Osteoblast (primary cell): ENCODE measurements at regions not wholly inside any gene's neighbourhood (a gene's known extent, or its start where the extent isn't known, plus 50 kb on each side); places are given as distances from the start of the nearest gene placed in this dataset.

ENCODE experiments used
- DNase-seq: peaks from one replicate; pipeline ENCODE4 v3.0.0; 2011; ENCODE audit warnings: low spot score, mixed read lengths; ENCODE audit not compliant: insufficient read length; ENCODE audit errors: missing footprints
- H2AFZ ChIP-seq: 2 replicates; pipeline ENCODE4 v1.6.0; 2011; ENCODE audit warnings: mild to moderate bottlenecking, low read length
- H3K27ac ChIP-seq: 2 replicates; pipeline ENCODE4 v1.5.1; 2011; ENCODE audit warnings: mild to moderate bottlenecking, low read depth, low read length, moderate library complexity
- H3K27me3 ChIP-seq: 2 replicates; pipeline ENCODE4 v1.6.0; 2012; ENCODE audit warnings: mild to moderate bottlenecking, control low read depth, inconsistent platforms, low read length, moderate library complexity; ENCODE audit not compliant: insufficient read depth
- H3K36me3 ChIP-seq: 2 replicates; pipeline ENCODE4 v1.5.1; 2011; ENCODE audit warnings: mild to moderate bottlenecking, low read length, control low read depth, moderate library complexity; ENCODE audit not compliant: insufficient read depth
- H3K4me1 ChIP-seq: 2 replicates; pipeline ENCODE4 v1.5.1; 2011; ENCODE audit warnings: mild to moderate bottlenecking, low read length, control low read depth, moderate library complexity; ENCODE audit not compliant: insufficient read depth
- H3K4me2 ChIP-seq: 2 replicates; pipeline ENCODE4 v1.6.0; 2011; ENCODE audit warnings: mild to moderate bottlenecking, low read length; ENCODE audit not compliant: insufficient read depth
- H3K4me3 ChIP-seq: fragments of 200-600 bp; sonication (generic); 3 replicates; pipeline ENCODE4 v1.5.1; 2012; ENCODE audit warnings: mild to moderate bottlenecking, low read length, inconsistent platforms; ENCODE audit not compliant: insufficient read depth
- H3K79me2 ChIP-seq: 2 replicates; pipeline ENCODE4 v1.6.0; 2012; ENCODE audit warnings: mild to moderate bottlenecking, low read length, control low read depth, inconsistent platforms; ENCODE audit not compliant: insufficient read depth
- H3K9me3 ChIP-seq: 2 replicates; pipeline ENCODE4 v1.5.1; 2011; ENCODE audit warnings: low read depth, low read length, control low read depth
- H4K20me1 ChIP-seq: 2 replicates; pipeline ENCODE4 v1.6.0; 2012; ENCODE audit warnings: mild to moderate bottlenecking, low read length, control low read depth; ENCODE audit not compliant: insufficient read depth
- CTCF ChIP-seq: IDR thresholded peaks from 2 replicates; pipeline ENCODE4 v1.5.1; 2011; ENCODE audit warnings: mild to moderate bottlenecking, low read depth, low read length, moderate library complexity; ENCODE audit errors: extremely low read depth

GRCh38 chr12:112680993-112681392 is 110.6 kb upstream of the RPH3A start:
- Histone ChIP-seq H3K36me3 (no peaks in the 10 kb centered on the region), H3K4me3 (no peak overlapping the region), H3K27ac (no peak overlapping the region), H3K4me2 (no peak overlapping the region), H3K27me3 (no peaks in the 10 kb centered on the region), H4K20me1 (no peaks in the 10 kb centered on the region), H3K79me2 (no peaks in the 10 kb centered on the region), H3K9me3 (no peaks in the 10 kb centered on the region), H2AFZ (no peak overlapping the region), H3K4me1 (no peaks in the 10 kb centered on the region)
- no peak for DNase-seq
- no peak for TF ChIP-seq CTCF

GRCh38 chr12:112682586-112682985 is 109.0 kb upstream of the RPH3A start:
- no peaks in the 10 kb centered on the region for H3K9me3 ChIP-seq
- no peaks in the 10 kb centered on the region for H3K4me1 ChIP-seq
- H4K20me1 ChIP-seq: no peaks in the 10 kb centered on the region
- H2AFZ ChIP-seq: no peak overlapping the region
- H3K27me3 ChIP-seq: no peaks in the 10 kb centered on the region
- H3K27ac ChIP-seq: no peak overlapping the region
- H3K36me3 ChIP-seq: no peaks in the 10 kb centered on the region
- no peak overlapping the region for H3K4me3 ChIP-seq
- H3K4me2 ChIP-seq: no peak overlapping the region
- H3K79me2 ChIP-seq: no peaks in the 10 kb centered on the region
- DNase-seq: no peak
- TF ChIP-seq CTCF: no peak

- H3K27me3 ChIP-seq: no peaks in the 10 kb centered on the region
- H3K9me3 ChIP-seq: no peaks in the 10 kb centered on the region
- H3K36me3 ChIP-seq: no peaks in the 10 kb centered on the region
- H3K27ac ChIP-seq: no peak overlapping the region
- DNase-seq: no peak
- no peaks in the 10 kb centered on the region for H4K20me1 ChIP-seq
- H3K4me3 ChIP-seq: no peak overlapping the region
- H3K4me2 ChIP-seq: no peak overlapping the region
- H3K4me1 ChIP-seq: no peaks in the 10 kb centered on the region
- H2AFZ ChIP-seq: no peak overlapping the region
- no peak for TF ChIP-seq CTCF
- H3K79me2 ChIP-seq: no peaks in the 10 kb centered on the region
Measured at GRCh38 chr12:112684742-112685141, 106.8 kb upstream of the RPH3A start.

GRCh38 chr12:112685321-112685720 is 106.2 kb upstream of the RPH3A start:
- no peak for DNase-seq
- Histone ChIP-seq H3K27me3 (no peaks in the 10 kb centered on the region), H3K4me2 (no peak overlapping the region), H3K4me3 (no peak overlapping the region), H3K9me3 (no peaks in the 10 kb centered on the region), H3K27ac (no peak overlapping the region), H3K36me3 (no peaks in the 10 kb centered on the region), H2AFZ (no peak overlapping the region), H3K4me1 (no peaks in the 10 kb centered on the region), H3K79me2 (no peaks in the 10 kb centered on the region), H4K20me1 (no peaks in the 10 kb centered on the region)
- TF ChIP-seq CTCF: no peak
